Peyer's patch (tissue), 4 donors: ENCODE measurements at regions not wholly inside any gene's neighbourhood (a gene's known extent, or its start where the extent isn't known, plus 50 kb on each side); places are given as distances from the start of the nearest gene placed in this dataset.

Experiments used
- DNase-seq, 3 donors: peaks; one replicate each; pipeline ENCODE4 v3.0.0-alpha.2; 2017 to 2019
- H3K27ac ChIP-seq, 4 donors: fragments of 200-600 bp; sonication (generic); one replicate each; pipeline ENCODE4 v1.5.1; 2016 to 2019
- H3K27me3 ChIP-seq, 2 donors: fragments of 200-600 bp; sonication (generic); one replicate each; pipeline ENCODE4 v1.5.1; 2019
- H3K36me3 ChIP-seq, 3 donors: fragments of 200-600 bp; sonication (generic); one replicate each; pipeline ENCODE4 v1.5.1; 2016 to 2019
- H3K4me1 ChIP-seq, 4 donors: fragments of 200-600 bp; sonication (generic); one replicate each; pipeline ENCODE4 v1.5.1; 2016 to 2019
- H3K4me3 ChIP-seq, 4 donors: fragments of 200-600 bp; sonication (generic); 1 replicate in 3 of 4; 2 replicates in 1 of 4; pipeline ENCODE4 v1.5.1; 2016 to 2019; ENCODE audit warnings: mild to moderate bottlenecking in 1 of 4
- H3K9me3 ChIP-seq, 4 donors: fragments of 200-600 bp; sonication (generic); one replicate each; pipeline ENCODE4 v1.5.1; 2016 to 2019; ENCODE audit warnings: mild to moderate bottlenecking in 1 of 4
- POLR2A ChIP-seq, 2 donors: fragments of 450-650 bp; IDR thresholded peaks; one replicate each; pipeline ENCODE4 v1.5.1; 2017; ENCODE audit warnings: antibody characterized with exemption in 2 of 2, mild to moderate bottlenecking in 2 of 2, moderate library complexity in 2 of 2
- TF ChIP-seq, protein P1 (sequence below), 6 experiments: fragments of 450-650 bp in 4 of 6; fragments of 200-600 bp in 2 of 6; sonication (generic) in 1 of 6; IDR thresholded peaks; one replicate each; pipeline ENCODE4 v1.5.1; 2017 to 2019; ENCODE audit warnings: antibody characterized with exemption in 6 of 6, mild to moderate bottlenecking in 3 of 6, moderate library complexity in 1 of 6

DNA sequence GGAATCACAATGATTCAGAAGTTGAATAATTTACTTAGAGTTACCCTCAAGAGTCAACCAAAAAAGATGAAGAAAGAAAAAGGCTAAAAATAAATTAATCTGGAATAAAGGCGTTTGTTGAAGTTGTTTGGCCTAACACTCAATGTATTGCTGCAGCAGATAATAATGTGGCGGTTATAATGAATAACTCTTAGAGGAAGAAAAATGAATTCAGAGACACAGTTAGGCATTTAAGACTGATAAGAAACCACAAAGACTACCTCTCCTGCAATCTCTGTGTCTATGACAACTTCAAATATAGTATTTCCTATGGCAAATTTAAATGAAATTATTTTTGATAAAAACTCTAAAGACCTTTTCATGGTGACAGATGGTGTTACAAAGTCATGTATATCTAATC lies 1369.1 kb upstream of the AGA start:
- Histone ChIP-seq H3K9me3 (no peaks in the 10 kb centered on the region), H3K4me3 (no peak overlapping the region), H3K27ac (no peak overlapping the region), H3K4me1 (no peaks in the 10 kb centered on the region), H3K36me3 (no peaks in the 10 kb centered on the region), H3K27me3 (no peaks in the 10 kb centered on the region)
- TF ChIP-seq, protein P1, sequence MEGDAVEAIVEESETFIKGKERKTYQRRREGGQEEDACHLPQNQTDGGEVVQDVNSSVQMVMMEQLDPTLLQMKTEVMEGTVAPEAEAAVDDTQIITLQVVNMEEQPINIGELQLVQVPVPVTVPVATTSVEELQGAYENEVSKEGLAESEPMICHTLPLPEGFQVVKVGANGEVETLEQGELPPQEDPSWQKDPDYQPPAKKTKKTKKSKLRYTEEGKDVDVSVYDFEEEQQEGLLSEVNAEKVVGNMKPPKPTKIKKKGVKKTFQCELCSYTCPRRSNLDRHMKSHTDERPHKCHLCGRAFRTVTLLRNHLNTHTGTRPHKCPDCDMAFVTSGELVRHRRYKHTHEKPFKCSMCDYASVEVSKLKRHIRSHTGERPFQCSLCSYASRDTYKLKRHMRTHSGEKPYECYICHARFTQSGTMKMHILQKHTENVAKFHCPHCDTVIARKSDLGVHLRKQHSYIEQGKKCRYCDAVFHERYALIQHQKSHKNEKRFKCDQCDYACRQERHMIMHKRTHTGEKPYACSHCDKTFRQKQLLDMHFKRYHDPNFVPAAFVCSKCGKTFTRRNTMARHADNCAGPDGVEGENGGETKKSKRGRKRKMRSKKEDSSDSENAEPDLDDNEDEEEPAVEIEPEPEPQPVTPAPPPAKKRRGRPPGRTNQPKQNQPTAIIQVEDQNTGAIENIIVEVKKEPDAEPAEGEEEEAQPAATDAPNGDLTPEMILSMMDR (IDR thresholded peaks at IDR 0.05), result no peak
- TF ChIP-seq POLR2A (IDR thresholded peaks at IDR 0.05), result no peak
- DNase-seq, result no peak

DNA sequence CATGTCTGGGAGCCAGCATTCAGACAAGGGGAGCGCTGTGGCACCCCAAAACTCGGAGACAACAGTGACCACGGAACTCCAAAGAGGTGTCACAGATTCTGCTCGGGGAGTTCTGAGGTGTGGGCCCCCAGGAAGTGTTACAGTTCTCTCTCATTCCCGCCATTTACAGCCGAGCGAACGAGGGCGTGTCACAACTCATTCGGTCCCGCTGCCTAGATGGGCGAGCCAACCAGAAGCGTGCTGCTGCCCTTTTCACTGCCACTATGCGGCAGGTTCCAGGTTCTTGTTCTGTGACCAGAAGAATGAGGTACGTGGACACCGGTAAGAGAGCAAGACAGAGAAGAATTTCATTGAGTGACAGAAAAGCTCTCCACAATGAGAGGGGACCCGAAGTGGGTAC lies 1370.6 kb upstream of the AGA start:
- H3K36me3 ChIP-seq, result no peaks in the 10 kb centered on the region
- no peaks in the 10 kb centered on the region for H3K9me3 ChIP-seq
- H3K27me3 ChIP-seq, result no peaks in the 10 kb centered on the region
- H3K4me1 ChIP-seq, result no peaks in the 10 kb centered on the region
- no peak overlapping the region for H3K27ac ChIP-seq
- TF ChIP-seq, protein P1 (IDR thresholded peaks at IDR 0.05), result no peak
- TF ChIP-seq POLR2A (IDR thresholded peaks at IDR 0.05), result no peak
- H3K4me3 ChIP-seq, result no peak overlapping the region
- DNase-seq, result no peak

DNA sequence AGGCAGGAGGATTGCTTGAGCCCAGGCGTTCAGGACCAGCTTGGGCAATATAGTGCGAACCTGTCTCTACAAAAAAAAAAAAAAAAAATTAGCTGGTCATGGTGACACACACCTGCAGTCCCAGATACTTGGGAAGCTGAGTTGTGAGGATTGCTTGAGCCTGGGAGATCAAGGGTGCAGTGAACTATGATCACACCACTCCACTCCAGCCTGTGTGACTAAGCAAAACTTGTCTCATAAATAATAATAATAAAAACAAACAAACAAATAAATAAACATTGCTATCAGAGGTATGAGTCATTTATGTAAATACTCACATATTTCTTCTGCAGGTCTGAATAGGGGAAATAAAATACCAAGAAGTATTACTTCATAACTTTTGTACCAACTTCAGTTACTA lies 1372.7 kb upstream of the AGA start:
- no peak for DNase-seq
- H3K36me3 ChIP-seq, result no peaks in the 10 kb centered on the region
- no peak overlapping the region for H3K27ac ChIP-seq
- no peaks in the 10 kb centered on the region for H3K27me3 ChIP-seq
- no peak overlapping the region for H3K4me3 ChIP-seq
- no peak for TF ChIP-seq POLR2A (IDR thresholded peaks at IDR 0.05)
- TF ChIP-seq, protein P1 (IDR thresholded peaks at IDR 0.05), result no peak
- H3K9me3 ChIP-seq, result no peaks in the 10 kb centered on the region
- H3K4me1 ChIP-seq, result no peaks in the 10 kb centered on the region

DNA sequence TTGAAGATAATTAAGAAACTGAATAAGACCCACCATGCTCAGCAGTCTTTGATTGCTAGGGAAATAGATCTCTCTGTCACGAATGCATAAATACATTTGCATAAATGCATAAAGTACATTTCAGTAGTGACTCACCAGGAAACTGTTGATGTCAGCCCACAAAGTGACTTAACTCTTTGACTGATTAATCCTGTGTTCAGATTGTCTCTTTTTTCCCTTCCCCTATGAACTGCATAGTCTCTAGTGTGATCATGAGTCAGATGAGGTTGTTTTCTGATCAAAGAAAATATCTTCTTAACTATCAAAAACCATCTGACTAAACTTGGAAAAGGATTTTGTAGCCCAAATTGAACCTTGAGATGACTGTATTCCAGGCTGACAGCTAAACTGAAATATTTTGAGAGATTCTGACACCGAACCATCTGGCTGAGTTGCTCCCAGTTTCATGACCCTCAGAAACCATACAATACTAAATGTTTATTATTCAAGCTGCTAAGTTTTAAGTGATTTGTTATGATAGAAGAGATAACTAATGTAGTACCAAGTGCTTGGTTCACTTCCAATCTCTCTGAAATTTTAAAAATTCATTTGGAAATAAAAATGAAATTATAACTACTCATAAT lies 1381.5 kb upstream of the AGA start:
- no peak for DNase-seq
- no peaks in the 10 kb centered on the region for H3K27me3 ChIP-seq
- H3K4me3 ChIP-seq, result no peak overlapping the region
- H3K4me1 ChIP-seq, result no peaks in the 10 kb centered on the region
- no peaks in the 10 kb centered on the region for H3K9me3 ChIP-seq
- TF ChIP-seq, protein P1 (IDR thresholded peaks at IDR 0.05), result no peak
- TF ChIP-seq POLR2A (IDR thresholded peaks at IDR 0.05), result no peak
- no peaks in the 10 kb centered on the region for H3K36me3 ChIP-seq
- no peak overlapping the region for H3K27ac ChIP-seq

DNA sequence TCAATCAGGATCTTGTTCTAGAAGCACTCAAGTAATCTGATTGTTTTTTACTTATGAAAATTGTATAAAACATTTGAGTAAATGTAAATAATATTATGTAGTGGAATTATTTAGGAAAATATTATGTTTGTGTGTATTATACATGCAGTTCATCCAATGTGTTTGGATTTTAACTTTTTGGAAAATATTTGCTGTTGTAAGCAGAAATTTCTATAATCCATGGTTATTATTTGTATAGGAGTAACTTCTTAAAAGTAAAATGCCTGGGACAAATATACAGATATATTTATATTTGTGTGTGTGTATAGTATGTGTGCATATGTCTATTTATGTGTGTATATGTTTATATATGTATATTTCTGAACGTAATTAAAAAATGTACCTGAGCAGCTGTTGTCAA lies 1394.6 kb upstream of the AGA start:
- H3K4me3 ChIP-seq, result no peak overlapping the region

More for the DNA sequence above, 1394.6 kb upstream of the AGA start:
- Histone ChIP-seq H3K4me1 (no peaks in the 10 kb centered on the region), H3K27ac (no peak overlapping the region), H3K9me3 (no peaks in the 10 kb centered on the region), H3K36me3 (no peaks in the 10 kb centered on the region), H3K27me3 (no peaks in the 10 kb centered on the region)
- TF ChIP-seq, protein P1 (IDR thresholded peaks at IDR 0.05), result no peak
- no peak for TF ChIP-seq POLR2A (IDR thresholded peaks at IDR 0.05)
- DNase-seq, result no peak
